ENCODE measurements at regions not wholly inside any gene's neighbourhood (a gene's known extent, or its start where the extent isn't known, plus 50 kb on each side); places are given as distances from the start of the nearest gene placed in this dataset.
"Not testable (repeated sequence)": the region's sequence is repeated elsewhere in the genome, so short reads cannot be mapped to it uniquely, and the experiment has no call there.

- DNase-seq, result no peak
Measured at GRCh38 chr6:10343320-10343719, 71.6 kb downstream of the TFAP2A start.

DNA sequence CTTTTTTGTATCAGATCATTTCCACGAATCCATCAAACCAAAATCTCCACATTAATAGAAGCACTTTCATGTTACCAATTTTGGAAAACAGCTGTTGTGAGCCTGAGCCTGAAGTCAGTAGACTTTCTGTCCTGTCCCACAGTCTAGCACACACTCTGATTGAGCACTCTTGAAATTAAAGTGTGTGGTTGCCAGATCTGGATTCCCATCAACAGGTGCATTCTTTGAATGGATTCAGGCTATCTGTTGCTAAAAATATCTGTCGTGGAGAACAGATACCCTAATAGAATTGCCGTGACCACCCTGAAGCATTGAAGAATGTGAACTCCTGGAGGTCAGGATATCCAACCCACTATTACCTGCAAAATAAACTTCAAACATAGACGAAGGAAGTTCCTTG, 73.3 kb downstream of the TFAP2A start:
- DNase-seq, result peak; percentile 57

DNA sequence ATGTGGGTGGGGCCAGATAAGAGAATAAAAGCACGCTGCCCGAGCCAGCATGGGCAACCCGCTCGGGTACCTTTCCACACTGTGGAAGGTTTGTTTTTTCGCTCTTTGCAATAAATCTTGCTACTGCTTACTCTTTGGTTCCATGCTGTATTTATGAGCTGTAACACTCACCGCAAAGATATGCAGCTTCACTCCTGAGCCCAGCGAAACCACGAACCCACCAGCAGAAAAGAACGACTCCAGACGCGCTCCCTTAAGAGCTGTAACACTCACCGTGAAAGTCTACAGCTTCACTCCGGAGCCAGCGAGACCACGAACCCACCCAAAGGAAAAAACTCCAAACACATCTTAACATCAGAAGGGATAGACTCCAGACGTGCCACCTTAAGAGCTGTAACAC, 76.7 kb downstream of the TFAP2A start:
- no peak for DNase-seq

GRCh38 chr6:10337376-10337775, 77.5 kb downstream of the TFAP2A start:
- not testable (repeated sequence) for DNase-seq

DNA sequence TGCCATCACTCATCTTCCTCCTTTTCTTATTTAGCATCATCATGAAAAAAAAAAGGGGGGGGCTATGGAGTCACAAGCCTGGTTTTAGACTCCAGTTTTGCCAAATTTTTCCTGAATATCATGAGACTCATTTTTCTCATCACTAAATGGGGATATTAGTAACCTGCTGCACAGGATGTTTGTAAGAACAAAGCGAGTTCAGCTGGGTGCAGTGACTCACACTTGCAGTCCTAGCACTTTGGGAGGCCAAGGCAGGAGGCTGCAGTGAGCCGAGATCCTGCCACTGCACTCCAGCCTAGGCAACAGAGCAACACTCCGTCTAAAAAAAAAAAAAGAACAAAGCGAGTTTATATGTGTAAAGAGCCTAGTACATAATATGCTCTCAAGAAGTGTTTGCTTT, 82.8 kb downstream of the TFAP2A start:
- DNase-seq, result no peak

GRCh38 chr6:10331334-10331968, 83.4 kb downstream of the TFAP2A start:
- no peak for DNase-seq

- no peak for DNase-seq
Measured at GRCh38 chr6:10330515-10330914, 84.4 kb downstream of the TFAP2A start.

GRCh38 chr6:10323018-10323417, 91.9 kb downstream of the TFAP2A start:
- no peak for DNase-seq

DNA sequence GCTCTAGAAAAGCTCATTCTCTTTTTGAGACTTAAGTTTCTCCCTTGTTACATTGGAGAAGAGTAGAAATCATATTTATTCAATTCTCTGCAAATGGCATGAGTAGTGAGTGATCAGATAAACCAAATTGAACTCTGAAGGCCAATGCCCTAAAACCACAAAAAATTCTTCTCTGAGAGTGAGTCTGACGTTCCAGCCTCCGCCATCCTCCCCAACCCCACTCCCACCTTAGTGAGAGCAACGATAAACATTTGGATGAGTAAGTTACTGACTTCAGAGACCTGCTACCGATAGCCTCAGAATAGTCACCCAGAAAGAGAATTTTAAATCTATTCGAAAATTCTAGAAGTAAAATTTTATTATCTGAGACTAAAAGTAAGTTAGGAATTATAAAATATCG, 94.6 kb downstream of the TFAP2A start:
- no peak for DNase-seq

DNA sequence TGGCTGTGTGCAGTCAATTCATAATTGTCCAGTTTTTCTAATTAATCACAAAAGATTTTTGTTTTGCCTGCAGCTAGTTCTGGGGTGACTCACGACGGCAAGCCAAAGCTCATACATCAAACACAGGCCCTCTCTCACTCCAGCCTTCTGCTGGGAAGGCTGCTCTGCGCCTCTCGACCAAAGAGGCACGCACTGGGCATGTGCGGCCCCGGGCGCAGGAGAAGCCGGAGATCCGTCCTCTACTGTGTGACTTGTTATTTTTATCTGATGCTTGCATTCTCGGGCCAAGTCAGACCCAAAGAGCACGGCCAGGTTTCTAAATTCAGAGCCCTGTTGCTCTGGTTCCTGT, 98.5 kb downstream of the TFAP2A start:
- peak; percentile 45 for DNase-seq

DNA sequence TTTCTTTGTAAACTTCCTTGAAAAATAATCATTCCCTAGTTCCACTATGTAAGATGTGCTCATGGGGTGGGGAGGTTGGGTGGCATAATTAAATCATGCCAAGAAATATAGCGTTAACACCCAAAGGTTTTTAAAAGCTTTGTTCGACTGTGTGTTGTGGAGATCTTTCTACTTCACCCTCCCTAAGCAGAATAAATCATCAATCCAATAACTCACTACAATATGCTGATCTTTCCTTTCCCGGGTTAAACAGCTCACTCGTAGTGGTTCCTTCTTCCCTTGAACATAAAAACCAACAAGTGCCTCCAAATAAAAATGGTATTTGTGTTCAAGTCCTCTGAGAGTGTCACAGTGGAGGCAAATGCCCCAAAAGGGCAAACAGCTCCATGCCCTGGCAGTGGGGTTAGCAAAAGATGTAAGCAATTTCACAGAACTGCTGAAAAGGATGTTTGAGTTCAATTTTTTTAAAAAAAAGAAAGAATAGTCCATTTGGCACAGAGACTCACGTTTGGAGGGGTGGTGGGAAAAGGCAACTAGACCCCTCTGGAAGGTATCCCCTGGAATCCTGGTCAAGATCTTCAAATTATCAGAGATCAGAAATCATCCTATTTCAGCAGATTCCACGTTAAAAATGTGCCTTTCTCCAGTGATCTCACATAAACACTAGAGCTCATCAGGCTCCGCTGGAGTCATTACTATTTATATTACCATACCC, 99.1 kb downstream of the TFAP2A start:
- DNase-seq, result no peak

DNA sequence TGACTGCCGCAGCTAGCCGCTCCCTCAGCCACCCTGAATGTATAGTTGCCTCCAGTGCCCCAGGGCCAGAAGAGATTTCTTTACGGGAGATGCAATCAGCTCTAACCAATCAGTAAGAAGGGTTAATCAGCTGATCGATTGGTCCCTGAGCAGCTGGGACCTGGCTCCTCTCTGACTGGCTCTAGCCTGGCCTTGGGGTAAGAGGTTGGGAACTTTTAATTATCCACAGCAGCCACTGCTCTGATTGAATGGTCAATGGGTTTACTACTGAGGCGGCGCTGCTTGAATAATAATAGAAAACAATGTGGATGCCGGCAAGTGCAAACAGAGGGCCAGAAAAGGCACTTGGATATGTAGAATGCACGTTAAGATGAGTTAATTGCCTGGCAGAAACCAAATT, 99.8 kb downstream of the TFAP2A start:
- DNase-seq, result no peak

- DNase-seq, result no peak
Measured at GRCh38 chr6:10314163-10314955, 100.5 kb downstream of the TFAP2A start.

- DNase-seq, result no peak
Measured at GRCh38 chr6:10313799-10314162, 101.1 kb downstream of the TFAP2A start.

DNA sequence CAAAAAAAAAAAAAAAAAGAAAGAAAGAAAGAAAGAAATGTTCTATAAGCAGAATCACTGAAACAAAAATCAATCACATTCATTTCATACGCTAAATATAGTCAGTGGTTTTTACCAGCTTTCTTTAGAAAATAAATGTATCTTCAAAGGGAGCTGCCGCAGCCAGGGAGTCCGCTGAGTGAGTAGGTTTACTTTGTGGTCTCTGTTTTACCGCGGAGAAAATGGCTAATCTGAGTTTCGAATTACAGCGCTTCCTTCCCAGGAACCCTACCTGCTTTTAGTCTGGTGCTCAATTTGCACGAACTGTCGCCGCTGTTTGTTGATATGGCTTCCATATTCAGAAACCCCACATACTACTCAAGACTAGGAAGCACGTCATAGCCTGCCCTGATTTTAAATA, 102.4 kb downstream of the TFAP2A start:
- no peak for DNase-seq

GRCh38 chr6:10311546-10312405, 103.1 kb downstream of the TFAP2A start:
- not testable (repeated sequence) for DNase-seq

- no peak for DNase-seq
Measured at GRCh38 chr6:10310826-10311225, 104.0 kb downstream of the TFAP2A start.

- no peak for DNase-seq
Measured at GRCh38 chr6:10310330-10310653, 104.6 kb downstream of the TFAP2A start.

DNA sequence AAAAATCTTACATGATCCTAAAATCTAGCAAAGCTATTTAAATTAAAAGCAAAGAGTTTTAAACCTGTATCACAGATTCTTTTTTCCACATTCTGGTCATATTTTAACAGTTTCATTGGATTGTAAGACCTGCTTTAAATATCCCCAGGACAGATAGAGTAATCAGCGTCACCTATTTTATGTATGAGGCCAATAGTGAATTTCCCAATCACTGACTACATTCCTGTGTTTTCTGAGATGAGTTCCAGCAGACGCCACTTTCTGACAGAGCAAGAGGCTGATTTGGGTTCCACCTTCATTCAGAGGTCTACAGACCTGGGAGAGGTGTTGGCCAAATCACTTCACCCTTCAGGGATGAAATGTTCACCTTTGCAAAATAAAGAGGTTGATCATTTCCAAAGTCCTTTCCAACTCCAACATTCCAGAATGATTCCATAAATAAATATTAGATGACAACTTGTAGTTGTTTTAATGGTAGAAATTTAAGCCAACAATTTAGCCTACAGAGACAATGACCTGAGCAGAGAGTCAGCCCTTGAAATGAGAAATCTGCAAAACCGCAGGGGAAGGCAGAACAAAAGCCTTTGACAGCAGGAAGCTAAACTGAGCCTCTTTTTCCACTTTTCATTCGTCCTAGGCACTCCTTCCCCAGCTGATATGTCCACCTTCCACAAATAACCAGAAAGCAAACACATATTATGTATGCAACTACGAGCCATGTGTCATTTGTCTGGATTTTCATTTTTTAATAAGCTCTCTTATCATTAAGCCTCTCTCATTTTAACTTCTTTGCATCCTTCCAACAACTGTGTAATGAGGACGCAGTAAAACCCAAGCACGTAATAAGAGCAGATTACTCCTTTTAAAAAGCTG, 105.2 kb downstream of the TFAP2A start:
- DNase-seq, result no peak

DNA sequence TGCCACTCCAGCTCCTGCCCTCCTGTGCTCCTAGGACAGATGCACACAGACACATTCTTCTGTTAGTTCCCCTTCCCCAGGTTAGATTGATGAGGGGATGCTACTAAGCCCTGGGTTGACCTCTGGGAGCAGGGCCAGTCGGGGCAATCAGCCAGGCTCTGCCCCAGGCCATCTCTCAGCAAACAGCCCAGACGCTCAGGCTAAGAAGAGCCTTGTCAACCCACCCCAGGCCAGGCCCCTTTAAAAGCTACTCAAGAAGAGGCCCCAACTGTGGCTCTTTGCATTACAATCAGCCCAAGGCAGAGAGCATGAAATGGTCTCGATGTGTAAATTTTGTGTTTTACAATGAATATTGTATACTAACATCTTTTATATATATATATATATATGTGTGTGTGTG, 107.4 kb downstream of the TFAP2A start:
- no peak for DNase-seq

DNA sequence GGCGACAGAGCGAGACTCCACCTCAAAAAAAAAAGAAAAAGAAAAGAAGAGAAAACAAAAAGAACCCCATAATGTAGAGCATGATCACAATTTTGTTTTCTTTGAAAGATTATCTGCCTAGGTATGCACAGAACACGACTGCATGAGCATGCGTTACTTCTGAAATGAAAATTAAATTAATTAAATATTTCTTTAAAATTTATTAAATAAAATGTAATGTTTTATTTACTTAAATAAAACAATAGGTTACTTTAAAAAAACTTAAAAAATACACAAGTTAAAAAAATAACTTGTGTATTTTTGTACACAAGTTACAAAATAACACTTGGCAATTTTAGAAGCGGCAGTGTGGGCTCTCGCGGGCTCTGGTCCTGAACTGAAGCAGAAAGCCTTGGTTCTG, 107.8 kb downstream of the TFAP2A start:
- DNase-seq, result no peak
